ENCODE measurements at regions not wholly inside any gene's neighbourhood (a gene's known extent, or its start where the extent isn't known, plus 50 kb on each side); places are given as distances from the start of the nearest gene placed in this dataset.

DNA sequence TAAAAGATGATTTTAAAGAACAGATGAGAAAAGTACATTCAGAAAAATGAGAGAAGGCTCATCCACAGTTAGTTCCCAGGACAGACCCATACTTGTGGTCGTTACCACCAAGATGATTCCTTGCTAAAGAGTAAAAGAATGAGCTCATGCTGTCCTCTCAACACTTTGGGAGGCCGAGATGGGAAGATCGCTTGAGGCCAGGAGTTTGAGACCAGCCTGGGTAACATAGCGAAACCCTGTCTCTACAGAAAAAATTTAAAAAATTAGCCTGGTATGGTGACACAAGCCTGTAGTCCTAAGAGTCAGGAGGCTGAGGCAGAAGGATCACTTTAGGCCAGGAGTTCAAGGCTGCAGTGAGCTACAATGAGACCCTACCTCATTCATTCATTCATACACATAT, 60.7 kb upstream of the CNEP1R1 start:
- peaks cover 15% of the 10 kb centered on the region for H3K4me1 Mint-ChIP-seq
- peaks cover 23% of the 10 kb centered on the region for H3K27me3 Mint-ChIP-seq (ENCODE audit: low read depth, poor library complexity)
- TF ChIP-seq CTCF (IDR thresholded peaks at IDR 0.05): no peak
- H3K36me3 Mint-ChIP-seq (ENCODE audit: low read depth): no peaks in the 10 kb centered on the region
- H3K27ac Mint-ChIP-seq: no peak overlapping the region
- no peak overlapping the region for H3K4me3 Mint-ChIP-seq
- no peak for DNase-seq
- H3K9me3 Mint-ChIP-seq: no peaks in the 10 kb centered on the region

GRCh38 chr16:49964973-49965372, 60.1 kb upstream of the CNEP1R1 start:
- H3K27me3 Mint-ChIP-seq (ENCODE audit: low read depth, poor library complexity): peaks cover 23% of the 10 kb centered on the region
- no peaks in the 10 kb centered on the region for H3K36me3 Mint-ChIP-seq (ENCODE audit: low read depth)
- H3K4me1 Mint-ChIP-seq: peaks cover 21% of the 10 kb centered on the region
- H3K4me3 Mint-ChIP-seq: no peak overlapping the region
- TF ChIP-seq CTCF (IDR thresholded peaks at IDR 0.05): no peak
- H3K9me3 Mint-ChIP-seq: no peaks in the 10 kb centered on the region
- no peak overlapping the region for H3K27ac Mint-ChIP-seq
- DNase-seq: no peak

DNA sequence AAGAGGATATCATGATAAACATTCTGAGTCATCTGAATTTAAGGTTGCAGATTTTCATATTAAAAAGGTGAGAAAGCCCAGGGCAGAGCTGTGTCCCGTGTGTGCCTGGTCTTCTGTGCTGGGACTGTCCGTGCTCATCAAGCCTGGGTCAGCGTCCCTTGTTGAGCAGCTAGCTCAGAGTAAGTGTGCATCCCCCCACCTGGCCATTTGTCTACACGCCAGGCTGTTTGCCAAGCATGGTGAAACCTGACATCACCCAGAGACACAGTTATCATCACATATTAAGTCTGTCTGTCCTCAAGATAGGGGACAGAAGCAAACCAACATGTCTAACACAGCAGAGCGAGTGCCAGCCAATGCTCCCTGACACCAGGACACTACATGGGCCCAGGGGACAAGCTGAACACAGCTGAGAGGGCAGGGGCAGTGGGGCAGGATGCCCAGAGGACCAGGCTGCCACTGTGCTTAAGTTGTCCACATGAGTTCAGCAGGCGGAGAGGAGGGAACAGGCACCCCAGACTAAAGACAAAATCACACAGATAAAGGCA, 57.9 kb upstream of the CNEP1R1 start:
- peak overlapping the region; percentile 70 for H3K27ac Mint-ChIP-seq
- H3K4me1 Mint-ChIP-seq: peaks cover 34% of the 10 kb centered on the region
- DNase-seq: no peak
- H3K36me3 Mint-ChIP-seq (ENCODE audit: low read depth): peaks cover 6% of the 10 kb centered on the region
- no peak for TF ChIP-seq CTCF (IDR thresholded peaks at IDR 0.05)
- peaks cover 14% of the 10 kb centered on the region for H3K9me3 Mint-ChIP-seq
- H3K4me3 Mint-ChIP-seq: no peak overlapping the region
- H3K27me3 Mint-ChIP-seq (ENCODE audit: low read depth, poor library complexity): peaks cover 24% of the 10 kb centered on the region

DNA sequence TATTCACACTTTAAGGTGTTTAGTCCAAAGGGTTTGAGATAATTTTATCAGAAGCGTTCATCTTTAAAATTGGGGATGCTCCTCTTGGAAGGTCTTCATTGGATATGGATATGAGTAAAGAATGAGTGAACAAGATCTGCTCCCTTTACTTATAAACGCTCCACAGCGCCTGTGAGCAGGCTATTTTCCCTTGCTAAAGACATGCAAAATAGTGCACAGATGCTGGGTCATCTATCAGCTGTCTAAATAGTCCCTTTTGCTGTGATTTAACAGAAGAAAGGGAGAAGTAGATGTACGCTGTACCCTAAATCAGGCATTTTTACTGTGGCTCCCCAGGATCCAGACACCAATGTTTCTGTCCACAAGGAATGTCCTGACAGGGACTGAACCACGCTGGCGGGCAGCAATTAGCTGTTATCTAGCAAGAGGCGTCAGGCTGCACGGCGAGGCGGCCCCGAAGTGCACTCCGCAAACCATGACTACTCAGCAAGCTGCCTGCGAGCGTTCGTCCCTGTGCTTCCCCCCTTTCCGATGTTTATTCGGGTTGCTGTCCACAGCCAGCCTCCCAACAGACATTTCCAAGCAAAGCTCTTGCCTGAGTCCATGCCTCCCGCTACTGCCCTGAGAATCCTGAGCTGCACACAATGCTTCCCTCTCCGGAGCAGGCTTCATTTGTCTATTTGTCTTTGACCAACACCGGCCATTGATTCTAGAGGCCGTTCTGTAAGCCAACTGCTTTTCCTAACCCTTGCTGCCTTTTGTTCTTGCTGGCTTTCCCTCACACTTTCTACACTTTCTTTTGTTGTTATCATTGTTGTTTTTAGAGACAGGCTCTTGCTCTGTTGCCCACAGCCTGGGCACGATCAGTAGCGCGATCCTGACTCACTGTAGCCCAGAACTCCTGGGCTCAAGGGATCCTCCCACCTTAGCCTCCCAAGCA, 55.7 kb upstream of the CNEP1R1 start:
- peak overlapping the region; percentile 57 for H3K27ac Mint-ChIP-seq
- DNase-seq: peak; percentile 25
- H3K36me3 Mint-ChIP-seq (ENCODE audit: low read depth): peaks cover 6% of the 10 kb centered on the region
- no peak overlapping the region for H3K4me3 Mint-ChIP-seq
- no peak for TF ChIP-seq CTCF (IDR thresholded peaks at IDR 0.05)
- H3K27me3 Mint-ChIP-seq (ENCODE audit: low read depth, poor library complexity): peaks cover 17% of the 10 kb centered on the region
- H3K4me1 Mint-ChIP-seq: peaks cover 47% of the 10 kb centered on the region
- peaks cover 14% of the 10 kb centered on the region for H3K9me3 Mint-ChIP-seq

DNA sequence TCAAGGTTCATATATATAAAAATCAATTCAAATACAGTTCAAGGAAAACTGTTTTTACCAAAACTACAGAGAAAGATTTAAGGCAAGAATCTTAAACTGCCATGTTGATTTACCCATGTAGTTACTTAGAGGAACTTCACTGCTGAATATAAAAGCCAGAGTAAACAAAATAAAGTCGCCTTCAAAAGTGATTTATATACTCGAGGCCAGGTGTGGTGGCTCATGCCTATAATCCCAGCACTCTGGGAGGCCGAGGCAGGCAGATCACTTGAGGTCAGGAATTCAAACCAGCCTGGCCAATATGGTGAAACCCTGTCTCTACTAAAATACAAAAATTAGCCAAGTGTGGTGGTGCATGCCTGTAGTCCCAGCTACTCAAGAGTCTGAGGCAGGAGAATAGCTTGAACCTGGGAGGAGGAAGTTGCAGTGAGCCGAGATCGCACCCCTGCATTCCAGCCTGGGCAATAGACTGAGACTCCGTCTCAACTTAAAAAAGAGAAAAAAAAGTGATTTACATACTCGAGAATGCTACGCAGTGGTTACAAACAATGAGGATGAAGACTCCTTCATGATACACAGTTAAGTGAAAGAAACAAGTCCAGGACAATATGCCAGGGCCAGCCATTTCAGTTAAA, 54.1 kb upstream of the CNEP1R1 start:
- peaks cover 62% of the 10 kb centered on the region for H3K4me1 Mint-ChIP-seq
- TF ChIP-seq CTCF (IDR thresholded peaks at IDR 0.05): no peak
- peaks cover 14% of the 10 kb centered on the region for H3K9me3 Mint-ChIP-seq
- DNase-seq: no peak
- H3K4me3 Mint-ChIP-seq: no peak overlapping the region
- peaks cover 12% of the 10 kb centered on the region for H3K27me3 Mint-ChIP-seq (ENCODE audit: low read depth, poor library complexity)
- H3K27ac Mint-ChIP-seq: no peak overlapping the region
- peaks cover 6% of the 10 kb centered on the region for H3K36me3 Mint-ChIP-seq (ENCODE audit: low read depth)
